Heart left ventricle (tissue), 13 donors: ENCODE measurements at regions not wholly inside any gene's neighbourhood (a gene's known extent, or its start where the extent isn't known, plus 50 kb on each side); places are given as distances from the start of the nearest gene placed in this dataset.

Experiments used
- POLR2A ChIP-seq, 2 donors: fragments of 450-650 bp; IDR thresholded peaks; one replicate each; pipeline ENCODE4 v1.6.1; 2017; ENCODE audit warnings: antibody characterized with exemption in 2 of 2, mild to moderate bottlenecking in 2 of 2, moderate library complexity in 2 of 2
- TF ChIP-seq, protein P1 (sequence below), 12 donors: fragments of 200-600 bp; sonication (generic) in 4 of 12; IDR thresholded peaks; one replicate each; pipeline versions ENCODE4 v1.5.0 to v1.8.0; 2018 to 2022; ENCODE audit warnings: antibody characterized with exemption in 12 of 12, mild to moderate bottlenecking in 5 of 12
- donor health status: ischemic (EF 13 %, LVEDD 7.1; RV severe dilation, severe dysfunction).
- donor health status: DM: no; HTN: yes; CAD: no.
- donor health status: DM: no; HTN: no; CAD: no.
- donor health status: ischemic (EF 25% LVEDD 6.9; RV normal size, moderate dysfunction).
- donor health status: ischemic (EF 25% LVEDD 5.7; RV mildly dilated, moderate dysfunction).
- donor health status: ischemic (EF 35%, LVEDD 5.7; RV mildly dilated, moderate dysfunction).
- donor health status: nonischemic (EF 11% LVEDD 7.7; RV severe dilation, severe dysfunction).
- donor health status: DM: yes; HTN: yes; CAD: no.
- donor health status: PGD.
- donor health status: ischemic (EF 29% LVEDD 5.4; RV normal size, mild dysfunction).
- donor health status: nonischemic (EF 23%, LVEDD 6.1; RV moderate dilation, normal function).

DNA sequence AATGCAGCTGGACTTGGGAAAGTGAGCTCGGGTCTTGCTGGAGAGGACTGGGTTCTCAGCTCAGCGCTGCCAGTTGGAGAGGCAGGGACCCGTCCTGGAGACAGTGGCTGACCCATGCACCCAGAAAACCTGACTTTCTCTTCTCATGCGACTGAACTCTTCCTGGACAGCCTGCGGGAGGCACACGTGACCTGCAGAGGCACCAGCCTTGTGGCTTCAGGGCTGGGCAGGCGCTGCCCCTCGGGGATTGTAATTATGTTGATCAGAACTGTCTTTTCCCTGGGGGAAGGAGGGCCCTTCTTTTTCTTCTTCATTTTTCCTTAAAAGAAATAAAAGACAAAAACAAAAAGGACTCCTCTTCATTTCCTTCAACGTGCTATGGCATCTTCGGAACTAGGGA is 198.1 kb downstream of the VAPA start:
- TF ChIP-seq, protein P1, sequence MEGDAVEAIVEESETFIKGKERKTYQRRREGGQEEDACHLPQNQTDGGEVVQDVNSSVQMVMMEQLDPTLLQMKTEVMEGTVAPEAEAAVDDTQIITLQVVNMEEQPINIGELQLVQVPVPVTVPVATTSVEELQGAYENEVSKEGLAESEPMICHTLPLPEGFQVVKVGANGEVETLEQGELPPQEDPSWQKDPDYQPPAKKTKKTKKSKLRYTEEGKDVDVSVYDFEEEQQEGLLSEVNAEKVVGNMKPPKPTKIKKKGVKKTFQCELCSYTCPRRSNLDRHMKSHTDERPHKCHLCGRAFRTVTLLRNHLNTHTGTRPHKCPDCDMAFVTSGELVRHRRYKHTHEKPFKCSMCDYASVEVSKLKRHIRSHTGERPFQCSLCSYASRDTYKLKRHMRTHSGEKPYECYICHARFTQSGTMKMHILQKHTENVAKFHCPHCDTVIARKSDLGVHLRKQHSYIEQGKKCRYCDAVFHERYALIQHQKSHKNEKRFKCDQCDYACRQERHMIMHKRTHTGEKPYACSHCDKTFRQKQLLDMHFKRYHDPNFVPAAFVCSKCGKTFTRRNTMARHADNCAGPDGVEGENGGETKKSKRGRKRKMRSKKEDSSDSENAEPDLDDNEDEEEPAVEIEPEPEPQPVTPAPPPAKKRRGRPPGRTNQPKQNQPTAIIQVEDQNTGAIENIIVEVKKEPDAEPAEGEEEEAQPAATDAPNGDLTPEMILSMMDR (IDR thresholded peaks at IDR 0.05): no peak
- no peak for TF ChIP-seq POLR2A (IDR thresholded peaks at IDR 0.05)
